ENCODE measurements at regions not wholly inside any gene's neighbourhood (a gene's known extent, or its start where the extent isn't known, plus 50 kb on each side); places are given as distances from the start of the nearest gene placed in this dataset.

- TF ChIP-seq EP300 (IDR thresholded peaks at IDR 0.05; ENCODE audit: borderline replicate concordance), result no peak
- TF ChIP-seq TAF1 (IDR thresholded peaks at IDR 0.05; ENCODE audit: low read depth), result no peak
- no peak for TF ChIP-seq CREB1 (IDR thresholded peaks at IDR 0.05; ENCODE audit: low read depth)
- TF ChIP-seq ZBTB7A (IDR thresholded peaks at IDR 0.05; ENCODE audit: low read depth), result no peak
- TF ChIP-seq MAX (IDR thresholded peaks at IDR 0.05), result no peak
- TF ChIP-seq RAD21 (IDR thresholded peaks at IDR 0.05; ENCODE audit: low read depth), result no peak
- TF ChIP-seq EGR1 (IDR thresholded peaks at IDR 0.05), result no peak
- TF ChIP-seq YY1 (IDR thresholded peaks at IDR 0.05; ENCODE audit: low read depth), result no peak
- TF ChIP-seq REST (IDR thresholded peaks at IDR 0.05; ENCODE audit: low read depth), result no peak
- TF ChIP-seq NFIC (IDR thresholded peaks at IDR 0.05), result no peak
- TF ChIP-seq TCF12 (IDR thresholded peaks at IDR 0.05; ENCODE audit: low read depth), result no peak
These were observed 76.6 kb upstream of the PCDH9 start for GRCh38 chr13:67306742-67307141.
